H9 (cell line): ENCODE measurements at regions not wholly inside any gene's neighbourhood (a gene's known extent, or its start where the extent isn't known, plus 50 kb on each side); places are given as distances from the start of the nearest gene placed in this dataset.

ENCODE experiments used
- DNase-seq: peaks from one replicate; pipeline ENCODE4 v3.0.0-alpha.2; 2017
- H2AFZ ChIP-seq: one replicate; pipeline ENCODE4 v1.6.1; 2013; ENCODE audit warnings: mild to moderate bottlenecking, low read length, control low read depth, moderate library complexity
- H2AK5ac ChIP-seq: 2 replicates; pipeline ENCODE4 v1.6.1; 2013; ENCODE audit warnings: low read length, control low read depth, mixed read lengths; ENCODE audit not compliant: insufficient read length
- H2BK120ac ChIP-seq: one replicate; pipeline ENCODE4 v1.6.1; 2013; ENCODE audit warnings: low read depth, mild to moderate bottlenecking, low read length, control low read depth, inconsistent platforms; ENCODE audit not compliant: poor library complexity, severe bottlenecking
- H2BK12ac ChIP-seq: 2 replicates; pipeline ENCODE4 v1.6.1; 2013; ENCODE audit warnings: low read length, control low read depth, mixed read lengths, low read depth; ENCODE audit not compliant: insufficient read length
- H2BK15ac ChIP-seq: 2 replicates; pipeline ENCODE4 v1.6.1; 2013; ENCODE audit warnings: low read depth, low read length, control low read depth
- H2BK20ac ChIP-seq: one replicate; pipeline ENCODE4 v1.6.1; 2013; ENCODE audit warnings: low read depth, mild to moderate bottlenecking, low read length, control low read depth, inconsistent platforms; ENCODE audit not compliant: poor library complexity, severe bottlenecking
- H2BK5ac ChIP-seq: 2 replicates; pipeline ENCODE4 v1.6.1; 2013; ENCODE audit warnings: low read length, control low read depth, mixed read lengths; ENCODE audit not compliant: insufficient read length
- H3K14ac ChIP-seq: 2 replicates; pipeline ENCODE4 v1.6.1; 2013; ENCODE audit warnings: low read length, control low read depth; ENCODE audit not compliant: insufficient read depth
- H3K18ac ChIP-seq: 2 replicates; pipeline ENCODE4 v1.6.1; 2013; ENCODE audit warnings: low read depth, mild to moderate bottlenecking, mixed read lengths, low read length, control low read depth; ENCODE audit not compliant: insufficient read length
- H3K23ac ChIP-seq: 2 replicates; pipeline ENCODE4 v1.6.1; 2013; ENCODE audit warnings: low read length, control low read depth, mixed read lengths, low read depth; ENCODE audit not compliant: insufficient read length
- H3K23me2 ChIP-seq: 2 replicates; pipeline ENCODE4 v1.6.1; 2013; ENCODE audit warnings: low read depth, mild to moderate bottlenecking, mixed read lengths, low read length, control low read depth; ENCODE audit not compliant: insufficient read length, poor library complexity, severe bottlenecking
- H3K27ac ChIP-seq: 2 replicates; pipeline ENCODE4 v1.5.1; 2013; ENCODE audit warnings: low read length, control low read depth, mixed read lengths, low read depth; ENCODE audit not compliant: insufficient read length
- H3K27me3 ChIP-seq: 2 replicates; pipeline ENCODE4 v1.6.1; 2013; ENCODE audit warnings: low read length, control low read depth, inconsistent platforms; ENCODE audit not compliant: insufficient read depth
- H3K4ac ChIP-seq: 2 replicates; pipeline ENCODE4 v1.6.1; 2013; ENCODE audit warnings: low read depth, mild to moderate bottlenecking, control low read depth, inconsistent platforms, low read length, moderate library complexity
- H3K4me1 ChIP-seq: 2 replicates; pipeline ENCODE4 v1.6.1; 2013; ENCODE audit warnings: low read length, control low read depth, inconsistent platforms; ENCODE audit not compliant: insufficient read depth
- H3K4me2 ChIP-seq: 2 replicates; pipeline ENCODE4 v1.6.1; 2013; ENCODE audit warnings: low read length, control low read depth, mixed read lengths; ENCODE audit not compliant: insufficient read length, insufficient read depth
- H3K56ac ChIP-seq: 2 replicates; pipeline ENCODE4 v1.6.1; 2013; ENCODE audit warnings: low read depth, mild to moderate bottlenecking, mixed read lengths, low read length, control low read depth; ENCODE audit not compliant: insufficient read length
- H3K79me1 ChIP-seq: 2 replicates; pipeline ENCODE4 v1.6.1; 2013; ENCODE audit warnings: low read depth, mild to moderate bottlenecking, moderate library complexity, low read length, control low read depth, inconsistent platforms; ENCODE audit not compliant: insufficient read depth, poor library complexity, severe bottlenecking
- H3K79me2 ChIP-seq: 2 replicates; pipeline ENCODE4 v1.6.1; 2013; ENCODE audit warnings: low read length, control low read depth, inconsistent platforms; ENCODE audit not compliant: insufficient read depth
- H3K9ac ChIP-seq: 2 replicates; pipeline ENCODE4 v1.6.1; 2013; ENCODE audit warnings: low read length, control low read depth, mixed read lengths; ENCODE audit not compliant: insufficient read length; ENCODE audit errors: extremely low read depth
- H3K9me3 ChIP-seq: one replicate; pipeline ENCODE4 v1.6.1; 2013; ENCODE audit warnings: low read depth, low read length, inconsistent platforms; ENCODE audit not compliant: control insufficient read depth
- H3T11ph ChIP-seq: one replicate; pipeline ENCODE4 v1.6.1; 2013; ENCODE audit warnings: mild to moderate bottlenecking, low read length, control low read depth, inconsistent platforms
- H4K20me1 ChIP-seq: one replicate; pipeline ENCODE4 v1.6.1; 2013; ENCODE audit not compliant: control insufficient read depth, insufficient read length, insufficient read depth
- H4K5ac ChIP-seq: 2 replicates; pipeline ENCODE4 v1.6.1; 2013; ENCODE audit warnings: low read depth, mild to moderate bottlenecking, mixed read lengths, low read length, control low read depth; ENCODE audit not compliant: insufficient read length
- H4K8ac ChIP-seq: replicated peaks from 2 replicates; pipeline ENCODE4 v1.6.1; 2013; ENCODE audit warnings: low read length, control low read depth, mixed read lengths, low read depth; ENCODE audit not compliant: insufficient read length
- H4K91ac ChIP-seq: 2 replicates; pipeline ENCODE4 v1.6.1; 2013; ENCODE audit warnings: low read depth, mild to moderate bottlenecking, moderate library complexity, mixed read lengths, low read length, control low read depth; ENCODE audit not compliant: insufficient read length
- H3K27ac Mint-ChIP-seq, 3 experiments: 2 replicates in 2 of 3; 3 replicates in 1 of 3; pipeline ENCODE4 v1.8.0; 2020 to 2021; ENCODE audit warnings: mixed read lengths in 3 of 3, mild to moderate bottlenecking in 1 of 3, moderate library complexity in 1 of 3
- H3K27me3 Mint-ChIP-seq: 2 replicates; pipeline ENCODE4 v1.8.0; 2021; ENCODE audit warnings: low read depth, mild to moderate bottlenecking, moderate library complexity, mixed read lengths
- H3K36me3 Mint-ChIP-seq, 3 experiments: 2 replicates in 2 of 3; 3 replicates in 1 of 3; pipeline ENCODE4 v1.8.0; 2020 to 2021; ENCODE audit warnings: low read depth in 3 of 3, mixed read lengths in 3 of 3; ENCODE audit not compliant: insufficient read depth in 1 of 3
- H3K4me1 Mint-ChIP-seq, 2 experiments: 2 replicates each; pipeline ENCODE4 v1.8.0; 2020; ENCODE audit warnings: mixed read lengths in 2 of 2
- H3K4me3 Mint-ChIP-seq, 2 experiments: 2 replicates in 1 of 2; 3 replicates in 1 of 2; pipeline ENCODE4 v1.8.0; 2020 to 2021; ENCODE audit warnings: mild to moderate bottlenecking in 2 of 2, mixed read lengths in 2 of 2, moderate library complexity in 1 of 2
- H3K9me3 Mint-ChIP-seq, 2 experiments: 2 replicates in 1 of 2; 3 replicates in 1 of 2; pipeline ENCODE4 v1.8.0; 2020; ENCODE audit warnings: mild to moderate bottlenecking in 2 of 2, mixed read lengths in 2 of 2, moderate library complexity in 1 of 2
- CTCF ChIP-seq: fragments of 200-600 bp; sonication (generic); conservative IDR thresholded peaks from 3 replicates; pipeline ENCODE4 v1.8.0; 2021; ENCODE audit warnings: antibody characterized with exemption, mild to moderate bottlenecking
- WGBS: extraction: QIAGEN DNeasy Blood & Tissue Kit; methylation state at CpG from one replicate; pipeline ENCODE4 v1.1.7; 2013; ENCODE audit warnings: missing lambda C conversion rate, low lambda C conversion rate, mixed read lengths; ENCODE audit not compliant: insufficient read length; ENCODE audit errors: extremely low coverage; 5-methylcytosine and 5-hydroxymethylcytosine counted together

GRCh38 chr2:194345347-194345746 lies 1311.7 kb upstream of the SLC39A10 start:
- Mint-ChIP-seq H3K4me3 (no peak overlapping the region), H3K27ac (no peak overlapping the region), H3K9me3 (no peaks in the 10 kb centered on the region), H3K36me3 (no peaks in the 10 kb centered on the region), H3K27me3 (no peaks in the 10 kb centered on the region), H3K4me1 (peaks cover 0 to 2% of the 10 kb centered on the region in 2 experiments; a peak in 1 of 4 replicates)
- H3K23ac ChIP-seq = no peak overlapping the region
- no peak overlapping the region for H3K18ac ChIP-seq
- no peak overlapping the region for H4K8ac ChIP-seq
- WGBS = no CpG with 5 or more reads among the region's 2 CpGs
- H3K4me1 ChIP-seq = no peaks in the 10 kb centered on the region
- H3K9ac ChIP-seq = no peak overlapping the region
- H3K4ac ChIP-seq = no peak overlapping the region
- H4K20me1 ChIP-seq = no peaks in the 10 kb centered on the region
- no peaks in the 10 kb centered on the region for H3K9me3 ChIP-seq
- H3K23me2 ChIP-seq = no peaks in the 10 kb centered on the region
- H3K79me1 ChIP-seq = no peaks in the 10 kb centered on the region
- H3K27me3 ChIP-seq = no peaks in the 10 kb centered on the region
- H2BK20ac ChIP-seq = no peak overlapping the region
- DNase-seq = no peak
- TF ChIP-seq CTCF = no peak
- no peak overlapping the region for H3T11ph ChIP-seq
- H3K14ac ChIP-seq = no peak overlapping the region
- H2BK15ac ChIP-seq = no peak overlapping the region
- no peak overlapping the region for H2AK5ac ChIP-seq
- no peak overlapping the region for H2AFZ ChIP-seq
- no peak overlapping the region for H4K91ac ChIP-seq
- H2BK12ac ChIP-seq = no peak overlapping the region
- H3K27ac ChIP-seq = no peak overlapping the region
- no peak overlapping the region for H2BK120ac ChIP-seq
- no peak overlapping the region for H2BK5ac ChIP-seq
- H3K79me2 ChIP-seq = no peaks in the 10 kb centered on the region
- no peak overlapping the region for H3K4me2 ChIP-seq
- no peak overlapping the region for H3K56ac ChIP-seq
- H4K5ac ChIP-seq = no peak overlapping the region
